Mesenchymal stem cell (in vitro differentiated cells and primary cell): ENCODE measurements at regions not wholly inside any gene's neighbourhood (a gene's known extent, or its start where the extent isn't known, plus 50 kb on each side); places are given as distances from the start of the nearest gene placed in this dataset.

Experiments used
- DNase-seq: peaks from one replicate; pipeline ENCODE4 v3.0.0-alpha.2; 2013
- H2AFZ ChIP-seq: one replicate; pipeline ENCODE4 v1.6.1; 2013; ENCODE audit warnings: low read depth, mild to moderate bottlenecking, control low read depth, inconsistent platforms, low read length, moderate library complexity
- H2AK5ac ChIP-seq: 2 replicates; pipeline ENCODE4 v1.6.1; 2013; ENCODE audit warnings: low read length, moderate library complexity, mild to moderate bottlenecking, inconsistent platforms; ENCODE audit not compliant: severe bottlenecking
- H2BK120ac ChIP-seq: one replicate; pipeline ENCODE4 v1.6.1; 2013; ENCODE audit warnings: low read depth, mild to moderate bottlenecking, inconsistent platforms, low read length, moderate library complexity
- H2BK12ac ChIP-seq, 2 experiments: one replicate each; pipeline ENCODE4 v1.6.1; 2013; ENCODE audit warnings: inconsistent platforms in 2 of 2, low read length in 2 of 2, mild to moderate bottlenecking in 2 of 2, moderate library complexity in 2 of 2, control low read depth in 1 of 2
- H2BK15ac ChIP-seq: one replicate; pipeline ENCODE4 v1.6.1; 2013; ENCODE audit warnings: mild to moderate bottlenecking, low read depth, inconsistent platforms; ENCODE audit not compliant: poor library complexity, severe bottlenecking
- H2BK5ac ChIP-seq: 2 replicates; pipeline ENCODE4 v1.6.1; 2013; ENCODE audit warnings: low read depth, mild to moderate bottlenecking, low read length, control low read depth, inconsistent platforms; ENCODE audit not compliant: poor library complexity, severe bottlenecking
- H3K14ac ChIP-seq, 2 experiments: one replicate each; pipeline ENCODE4 v1.6.1; 2013; ENCODE audit warnings: inconsistent platforms in 2 of 2, low read length in 2 of 2, control low read depth in 1 of 2, mild to moderate bottlenecking in 1 of 2, moderate library complexity in 1 of 2
- H3K18ac ChIP-seq, 2 experiments: one replicate each; pipeline ENCODE4 v1.6.1; 2013; ENCODE audit warnings: inconsistent platforms in 2 of 2, low read length in 2 of 2, control low read depth in 1 of 2, low read depth in 1 of 2, mild to moderate bottlenecking in 1 of 2
- H3K23ac ChIP-seq, 2 experiments: one replicate each; pipeline ENCODE4 v1.6.1; 2013; ENCODE audit warnings: inconsistent platforms in 2 of 2, low read length in 2 of 2, mild to moderate bottlenecking in 2 of 2, moderate library complexity in 2 of 2, control low read depth in 1 of 2
- H3K27ac ChIP-seq: 2 replicates; pipeline ENCODE4 v1.5.1; 2013; ENCODE audit warnings: mild to moderate bottlenecking, moderate library complexity, low read length, control low read depth, inconsistent platforms; ENCODE audit not compliant: poor library complexity, severe bottlenecking
- H3K27me3 ChIP-seq, 2 experiments: 2 replicates each; pipeline versions ENCODE4 v1.6.1 to v1.7.0; 2013; ENCODE audit warnings: low read length in 2 of 2, mild to moderate bottlenecking in 2 of 2, moderate library complexity in 2 of 2, control low read depth in 1 of 2, inconsistent platforms in 1 of 2; ENCODE audit not compliant: control insufficient read depth in 1 of 2, insufficient read depth in 1 of 2
- H3K36me3 ChIP-seq, 2 experiments: 2 replicates each; pipeline versions ENCODE4 v1.6.1 to v1.7.0; 2013; ENCODE audit warnings: low read length in 2 of 2, control low read depth in 1 of 2, inconsistent platforms in 1 of 2, low read depth in 1 of 2, mild to moderate bottlenecking in 1 of 2; ENCODE audit not compliant: insufficient read depth in 2 of 2, control insufficient read depth in 1 of 2
- H3K4ac ChIP-seq, 2 experiments: one replicate each; pipeline ENCODE4 v1.6.1; 2013; ENCODE audit warnings: inconsistent platforms in 2 of 2, low read length in 2 of 2, mild to moderate bottlenecking in 2 of 2, moderate library complexity in 2 of 2, control low read depth in 1 of 2, low read depth in 1 of 2
- H3K4me1 ChIP-seq: 2 replicates; pipeline ENCODE4 v1.6.1; 2013; ENCODE audit warnings: low read depth, low read length, control low read depth; ENCODE audit not compliant: control insufficient read depth, insufficient read depth
- H3K4me2 ChIP-seq: 2 replicates; pipeline ENCODE4 v1.6.1; 2013; ENCODE audit warnings: low read length, mild to moderate bottlenecking, inconsistent platforms; ENCODE audit not compliant: poor library complexity, severe bottlenecking
- H3K4me3 ChIP-seq, 2 experiments: 2 replicates each; pipeline versions ENCODE4 v1.5.1 to v1.7.0; 2013; ENCODE audit warnings: low read length in 2 of 2, mild to moderate bottlenecking in 2 of 2, control low read depth in 1 of 2, low read depth in 1 of 2; ENCODE audit not compliant: insufficient read depth in 1 of 2
- H3K79me1 ChIP-seq: replicated peaks from 2 replicates; pipeline ENCODE4 v1.6.1; 2013; ENCODE audit warnings: mild to moderate bottlenecking, control low read depth, low read length, inconsistent platforms; ENCODE audit not compliant: poor library complexity, severe bottlenecking
- H3K9ac ChIP-seq: 2 replicates; pipeline ENCODE4 v1.7.0; 2013; ENCODE audit warnings: mild to moderate bottlenecking, low read length, moderate library complexity
- H3K9me3 ChIP-seq: 2 replicates; pipeline ENCODE4 v1.7.0; 2013; ENCODE audit warnings: mild to moderate bottlenecking, low read length; ENCODE audit not compliant: control insufficient read depth
- H4K8ac ChIP-seq: one replicate; pipeline ENCODE4 v1.6.1; 2013; ENCODE audit warnings: inconsistent platforms, mild to moderate bottlenecking, low read length, moderate library complexity
- H4K91ac ChIP-seq: one replicate; pipeline ENCODE4 v1.6.1; 2013; ENCODE audit warnings: mild to moderate bottlenecking, low read length, inconsistent platforms
- WGBS: methylation state at CpG from one replicate; pipeline ENCODE4 v1.1.7; 2013; ENCODE audit warnings: mixed read lengths; 5-methylcytosine and 5-hydroxymethylcytosine counted together

GRCh38 chr20:52494244-52494643, 302.7 kb upstream of the ZFP64 start:
- no peak overlapping the region for H4K91ac ChIP-seq
- no peak overlapping the region for H3K23ac ChIP-seq
- no peak overlapping the region for H3K4me3 ChIP-seq
- H3K18ac ChIP-seq, result peak overlapping the region; percentile 11 to 71
- H3K79me1 ChIP-seq, result no peaks in the 10 kb centered on the region
- H2AFZ ChIP-seq, result no peak overlapping the region
- H3K14ac ChIP-seq, result no peak overlapping the region
- no peaks in the 10 kb centered on the region for H3K36me3 ChIP-seq
- H2BK5ac ChIP-seq, result no peak overlapping the region
- no peaks in the 10 kb centered on the region for H3K9me3 ChIP-seq
- peak; percentile 97 for DNase-seq
- no peak overlapping the region for H3K27ac ChIP-seq
- no peak overlapping the region for H2AK5ac ChIP-seq
- WGBS, result 4% methylated on average over 11 of the region's 13 CpGs
- H4K8ac ChIP-seq, result no peak overlapping the region
- peak overlapping the region; percentile 83 for H3K9ac ChIP-seq
- no peak overlapping the region for H2BK12ac ChIP-seq
- no peak overlapping the region for H2BK120ac ChIP-seq
- no peaks in the 10 kb centered on the region for H3K27me3 ChIP-seq
- no peaks in the 10 kb centered on the region for H3K4me1 ChIP-seq
- no peak overlapping the region for H3K4ac ChIP-seq
- no peak overlapping the region for H2BK15ac ChIP-seq
- no peak overlapping the region for H3K4me2 ChIP-seq

- Histone ChIP-seq H3K14ac (no peak overlapping the region), H3K23ac (no peak overlapping the region), H3K36me3 (no peaks in the 10 kb centered on the region), H2AFZ (no peak overlapping the region), H3K18ac (peak overlapping the region; percentile 95 to 96), H3K27ac (no peak overlapping the region), H2BK15ac (no peak overlapping the region), H2AK5ac (no peak overlapping the region), H2BK5ac (no peak overlapping the region), H3K4me1 (no peaks in the 10 kb centered on the region), H4K91ac (peak overlapping the region; percentile 47), H3K4ac (peak overlapping the region; percentile 61 to 98), H3K4me3 (peak overlapping the region in 1 of 2 experiments; percentile 64), H3K9ac (peak overlapping the region; percentile 83), H4K8ac (peak overlapping the region; percentile 58), H2BK12ac (peak overlapping the region in 1 of 2 experiments; percentile 97), H2BK120ac (peak overlapping the region; percentile 80), H3K9me3 (no peaks in the 10 kb centered on the region), H3K79me1 (no peaks in the 10 kb centered on the region), H3K27me3 (no peaks in the 10 kb centered on the region), H3K4me2 (no peak overlapping the region)
- 0% methylated on average over 1 of the region's 9 CpGs for WGBS
- DNase-seq, result peak; percentile 87
These were observed 301.7 kb upstream of the ZFP64 start for GRCh38 chr20:52493171-52493721.

GRCh38 chr20:52490711-52491430, 299.3 kb upstream of the ZFP64 start:
- 48% methylated on average over 6 of the region's 10 CpGs for WGBS
- H2BK120ac ChIP-seq, result no peak overlapping the region
- H3K79me1 ChIP-seq, result no peaks in the 10 kb centered on the region
- peak; percentile 98 for DNase-seq
- no peak overlapping the region for H2AFZ ChIP-seq
- H3K4me2 ChIP-seq, result no peak overlapping the region
- H3K4me1 ChIP-seq, result no peaks in the 10 kb centered on the region
- no peak overlapping the region for H3K27ac ChIP-seq
- no peak overlapping the region for H3K9ac ChIP-seq
- no peak overlapping the region for H2BK5ac ChIP-seq
- no peak overlapping the region for H3K4me3 ChIP-seq
- peak overlapping the region; percentile 69 to 95 for H3K18ac ChIP-seq
- no peak overlapping the region for H2AK5ac ChIP-seq
- peak overlapping the region in 1 of 2 experiments; percentile 93 for H3K4ac ChIP-seq
- no peak overlapping the region for H2BK15ac ChIP-seq
- no peaks in the 10 kb centered on the region for H3K9me3 ChIP-seq
- peak overlapping the region; percentile 81 to 89 for H2BK12ac ChIP-seq
- no peaks in the 10 kb centered on the region for H3K27me3 ChIP-seq
- H4K91ac ChIP-seq, result peak overlapping the region; percentile 92
- H4K8ac ChIP-seq, result no peak overlapping the region
- no peak overlapping the region for H3K14ac ChIP-seq
- H3K23ac ChIP-seq, result no peak overlapping the region
- no peaks in the 10 kb centered on the region for H3K36me3 ChIP-seq

- H4K91ac ChIP-seq, result no peak overlapping the region
- H3K14ac ChIP-seq, result no peak overlapping the region
- H2BK120ac ChIP-seq, result no peak overlapping the region
- no peaks in the 10 kb centered on the region for H3K4me1 ChIP-seq
- WGBS, result 8% methylated on average over 2 of the region's 2 CpGs
- no peak overlapping the region for H2BK5ac ChIP-seq
- H3K23ac ChIP-seq, result no peak overlapping the region
- no peaks in the 10 kb centered on the region for H3K79me1 ChIP-seq
- H2BK15ac ChIP-seq, result no peak overlapping the region
- no peak overlapping the region for H3K18ac ChIP-seq
- no peak overlapping the region for H4K8ac ChIP-seq
- no peak overlapping the region for H2BK12ac ChIP-seq
- H3K27me3 ChIP-seq, result no peaks in the 10 kb centered on the region
- H2AK5ac ChIP-seq, result no peak overlapping the region
- H3K4me3 ChIP-seq, result no peak overlapping the region
- H2AFZ ChIP-seq, result no peak overlapping the region
- peak; percentile 76 for DNase-seq
- H3K36me3 ChIP-seq, result no peaks in the 10 kb centered on the region
- no peak overlapping the region for H3K4me2 ChIP-seq
- no peak overlapping the region for H3K9ac ChIP-seq
- H3K9me3 ChIP-seq, result no peaks in the 10 kb centered on the region
- no peak overlapping the region for H3K27ac ChIP-seq
- H3K4ac ChIP-seq, result no peak overlapping the region
These were observed 292.9 kb upstream of the ZFP64 start for GRCh38 chr20:52484438-52484837.
